LNCAP (cell line): ENCODE measurements at regions not wholly inside any gene's neighbourhood (a gene's known extent, or its start where the extent isn't known, plus 50 kb on each side); places are given as distances from the start of the nearest gene placed in this dataset.

Experiments
- CTCF ChIP-seq: fragments of 450-650 bp; IDR thresholded peaks from 2 replicates; pipeline ENCODE4 v1.5.1; 2017; ENCODE audit warnings: mild to moderate bottlenecking

- TF ChIP-seq CTCF: no peak
Observed at GRCh38 chr2:88236666-88237065, 66.5 kb downstream of the THNSL2 start.
